ENCODE measurements at regions not wholly inside any gene's neighbourhood (a gene's known extent, or its start where the extent isn't known, plus 50 kb on each side); places are given as distances from the start of the nearest gene placed in this dataset.

DNA sequence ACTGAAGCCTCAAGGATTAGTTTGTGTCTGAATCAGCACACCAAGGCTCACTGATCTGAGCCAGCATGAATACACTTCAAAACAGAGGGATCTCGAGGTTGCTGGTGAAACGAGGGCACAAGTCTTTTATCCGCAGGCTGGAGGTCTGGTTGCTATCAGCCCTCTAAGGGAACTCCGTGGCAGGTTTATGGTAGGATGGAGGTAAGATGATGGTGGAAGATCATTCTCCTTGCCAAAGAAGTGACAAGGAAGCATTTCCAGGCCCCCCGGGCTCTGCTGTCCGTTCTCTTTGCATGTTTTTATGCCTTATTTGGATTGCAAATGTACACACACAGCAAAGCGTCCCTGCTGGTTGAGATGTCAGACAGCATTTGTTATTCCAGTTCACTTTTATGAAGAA, 268.3 kb downstream of the ARHGAP12 start:
- in situ Hi-C loops (cut with HindIII; ENCODE audit: low pct_unique_long_range_greater_than_20kb, low sequenced_read_pairs): no loop called here
- TF ChIP-seq REST (IDR thresholded peaks at IDR 0.05; ENCODE audit: insufficient read depth in 1 of 2, low read depth in 2 of 2, low read length in 1 of 2) (no peak), TCF7L2 (IDR thresholded peaks at IDR 0.05; ENCODE audit: low read depth, low read length) (no peak), CTCF (IDR thresholded peaks at IDR 0.05) (no peak), SIN3A (IDR thresholded peaks at IDR 0.05; ENCODE audit: borderline replicate concordance, insufficient read depth, low read depth, low read length) (no peak), POLR2AphosphoS5 (IDR thresholded peaks at IDR 0.05; ENCODE audit: low read depth, low read length) (no peak)
- Histone ChIP-seq H3K36me3 (ENCODE audit: control insufficient read depth, insufficient read depth, low read length) (no peaks in the 10 kb centered on the region), H3K27ac (ENCODE audit: low read length) (no peak overlapping the region), H3K27me3 (ENCODE audit: control insufficient read depth, insufficient read depth, low read length) (no peaks in the 10 kb centered on the region), H3K9me3 (ENCODE audit: control insufficient read depth, insufficient read depth, low read depth, low read length) (no peaks in the 10 kb centered on the region), H3K4me3 (ENCODE audit: low read depth in 2 of 2, low read length in 2 of 2) (no peak overlapping the region), H3K4me1 (ENCODE audit: control insufficient read depth, insufficient read depth, low read length) (no peaks in the 10 kb centered on the region)
- intact Hi-C loops (cut with micrococcal nuclease; ENCODE audit: unreplicated experiment): no loop called here
- POLR2A ChIA-PET: interaction anchor here (0.7 kb wide), 1 partner anchor 131 kb away, joined by 3 read pairs; no protein-coding TSS in a partner anchor
- no peak for ATAC-seq
- BruUV-seq (replicated peaks): no TSS peak
- CTCF ChIA-PET: no interaction called here
- DNase-seq (ENCODE audit: low read depth, low spot score): no peak

DNA sequence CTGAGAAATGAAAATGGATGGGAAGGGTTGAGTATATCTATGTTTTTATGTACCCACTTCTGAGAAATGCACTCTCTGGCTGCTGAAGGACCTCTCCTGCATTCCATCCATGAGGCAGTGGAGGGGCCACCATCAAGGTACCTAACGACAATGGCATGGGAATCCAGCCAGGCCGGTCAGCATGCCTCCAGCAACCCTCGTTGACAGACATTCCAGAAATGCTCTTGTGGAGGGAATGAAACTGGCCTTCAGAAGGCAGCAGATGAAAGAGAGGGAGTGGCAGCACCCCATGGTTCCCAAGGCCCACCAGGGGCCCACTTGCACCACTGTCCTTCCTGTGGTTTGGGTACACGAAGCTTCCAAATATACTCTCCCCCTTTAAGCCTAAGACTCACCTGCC, 269.0 kb downstream of the ARHGAP12 start:
- ChIA-PET CTCF (no interaction called here), POLR2A (interaction anchor here (0.7 kb wide), 1 partner anchor 132 kb away, joined by 3 read pairs; no protein-coding TSS in a partner anchor)
- intact Hi-C loops (cut with micrococcal nuclease; ENCODE audit: unreplicated experiment) (no loop called here), in situ Hi-C loops (cut with HindIII; ENCODE audit: low pct_unique_long_range_greater_than_20kb, low sequenced_read_pairs) (no loop called here)
- no peaks in the 10 kb centered on the region for H3K9me3 ChIP-seq (ENCODE audit: control insufficient read depth, insufficient read depth, low read depth, low read length)
- H3K27me3 ChIP-seq (ENCODE audit: control insufficient read depth, insufficient read depth, low read length): no peaks in the 10 kb centered on the region
- ATAC-seq (no peak), DNase-seq (ENCODE audit: low read depth, low spot score) (no peak)
- TF ChIP-seq REST (IDR thresholded peaks at IDR 0.05; ENCODE audit: insufficient read depth in 1 of 2, low read depth in 2 of 2, low read length in 1 of 2) (no peak), POLR2AphosphoS5 (IDR thresholded peaks at IDR 0.05; ENCODE audit: low read depth, low read length) (no peak), SIN3A (IDR thresholded peaks at IDR 0.05; ENCODE audit: borderline replicate concordance, insufficient read depth, low read depth, low read length) (no peak), CTCF (IDR thresholded peaks at IDR 0.05) (no peak), TCF7L2 (IDR thresholded peaks at IDR 0.05; ENCODE audit: low read depth, low read length) (no peak)
- H3K4me3 ChIP-seq (ENCODE audit: low read depth in 2 of 2, low read length in 2 of 2): no peak overlapping the region
- no peak overlapping the region for H3K27ac ChIP-seq (ENCODE audit: low read length)
- no peaks in the 10 kb centered on the region for H3K36me3 ChIP-seq (ENCODE audit: control insufficient read depth, insufficient read depth, low read length)
- no TSS peak for BruUV-seq (replicated peaks)
- no peaks in the 10 kb centered on the region for H3K4me1 ChIP-seq (ENCODE audit: control insufficient read depth, insufficient read depth, low read length)
